Spleen (tissue), 7 donors: ENCODE measurements at regions not wholly inside any gene's neighbourhood (a gene's known extent, or its start where the extent isn't known, plus 50 kb on each side); places are given as distances from the start of the nearest gene placed in this dataset.

Experiments
- CTCF ChIP-seq, 11 experiments: fragments of 200-600 bp in 7 of 11; fragments of 450-650 bp in 4 of 11; sonication (generic) in 4 of 11; IDR thresholded peaks in 8 of 11; conservative IDR thresholded peaks in 3 of 11; 1 replicate in 7 of 11; 2 replicates in 4 of 11; pipeline versions ENCODE4 v1.4.0 to v1.8.0; 2016 to 2021; ENCODE audit warnings: antibody characterized with exemption in 11 of 11, inconsistent platforms in 4 of 11, mild to moderate bottlenecking in 1 of 11
- POLR2A ChIP-seq, 3 donors: fragments of 450-650 bp; IDR thresholded peaks; one replicate each; pipeline ENCODE4 v1.5.1; 2017; ENCODE audit warnings: antibody characterized with exemption in 3 of 3, mild to moderate bottlenecking in 1 of 3
- POLR2AphosphoS5 ChIP-seq, 3 donors: sonication (generic); formaldehyde crosslinking; IDR thresholded peaks; one replicate each; pipeline ENCODE4 v1.5.1; 2017; ENCODE audit warnings: antibody characterized with exemption in 3 of 3
- donor health status: DM: no; HTN: no; CAD: no; lungs with moderate emphysema.
- donor health status: DM: no; HTN: no; CAD: no.
- donor health status: DM: no; HTN: no; CAD: no.

- no peak for TF ChIP-seq CTCF (IDR thresholded peaks at IDR 0.05 in 8 of 11, conservative IDR thresholded peaks at IDR 0.05 in 3 of 11)
- no peak for TF ChIP-seq POLR2A (IDR thresholded peaks at IDR 0.05)
- no peak for TF ChIP-seq POLR2AphosphoS5 (IDR thresholded peaks at IDR 0.05)
These were observed 300.7 kb upstream of the TNRC6C start for GRCh38 chr17:77657839-77658238.
